Ovary (tissue), 7 donors: ENCODE measurements at regions not wholly inside any gene's neighbourhood (a gene's known extent, or its start where the extent isn't known, plus 50 kb on each side); places are given as distances from the start of the nearest gene placed in this dataset.

Source experiments
- DNase-seq, 5 donors: peaks; one replicate each; pipeline ENCODE4 v3.0.0-alpha.2; 2019 to 2020
- H3K27ac ChIP-seq, 2 donors: fragments of 200-600 bp; one replicate each; pipeline versions ENCODE4 v1.5.1 to v1.8.0; 2019 to 2022
- H3K27me3 ChIP-seq: fragments of 200-600 bp; one replicate; pipeline ENCODE4 v1.8.0; 2022
- H3K36me3 ChIP-seq: fragments of 200-600 bp; sonication (generic); one replicate; pipeline ENCODE4 v1.5.1; 2019
- H3K4me1 ChIP-seq: one replicate; pipeline ENCODE4 v1.8.1; 2013; ENCODE audit warnings: mild to moderate bottlenecking, moderate library complexity; ENCODE audit not compliant: insufficient read depth
- H3K4me3 ChIP-seq: fragments of 200-600 bp; sonication (generic); one replicate; pipeline ENCODE4 v1.5.1; 2017
- H3K9me3 ChIP-seq, 2 donors: fragments of 200-600 bp in 1 of 2; sonication (generic) in 1 of 2; one replicate each; pipeline versions ENCODE4 v1.5.1 to v1.8.1; 2013 to 2019; ENCODE audit warnings: mild to moderate bottlenecking in 1 of 2, moderate library complexity in 1 of 2
- EP300 ChIP-seq: sonication (generic); formaldehyde crosslinking; IDR thresholded peaks from one replicate; pipeline ENCODE4 v1.6.1; 2017; ENCODE audit warnings: antibody characterized with exemption
- POLR2A ChIP-seq: fragments of 450-650 bp; IDR thresholded peaks from one replicate; pipeline ENCODE4 v1.6.1; 2017; ENCODE audit warnings: antibody characterized with exemption, mild to moderate bottlenecking, moderate library complexity
- whole genome bisulfite sequencing, 3 donors: extraction: QIAGEN DNeasy Blood & Tissue Kit in 1 of 3; methylation state at CpG; one replicate each; pipeline versions ENCODE4 v1.1.5 to v1.1.7; 2013 to 2017; 5-methylcytosine and 5-hydroxymethylcytosine counted together
- intact Hi-C, 4 donors: fragments of 100-400 bp; cut with DNase I; formaldehyde crosslinking; loops; one replicate each; pipeline versions ENCODE4 v1.11.0 to v1.15.1; 2022 to 2023
- TF ChIP-seq, protein P1 (sequence below), 3 donors: fragments of 450-650 bp in 2 of 3; fragments of 200-600 bp in 1 of 3; IDR thresholded peaks; one replicate each; pipeline versions ENCODE4 v1.5.1 to v1.8.0; 2016 to 2022; ENCODE audit warnings: antibody characterized with exemption in 3 of 3, mild to moderate bottlenecking in 1 of 3
- donor health status: DM: no; HTN: no; CAD: no; lungs with moderate emphysema.
- donor health status: DM: no; HTN: no; CAD: no.
- donor health status: Bipolar disorder and iron deficiency.
- donor health status: DM: no; HTN: no; CAD: no.
- donor health status: DM: yes; HTN: yes; CAD: no.

DNA sequence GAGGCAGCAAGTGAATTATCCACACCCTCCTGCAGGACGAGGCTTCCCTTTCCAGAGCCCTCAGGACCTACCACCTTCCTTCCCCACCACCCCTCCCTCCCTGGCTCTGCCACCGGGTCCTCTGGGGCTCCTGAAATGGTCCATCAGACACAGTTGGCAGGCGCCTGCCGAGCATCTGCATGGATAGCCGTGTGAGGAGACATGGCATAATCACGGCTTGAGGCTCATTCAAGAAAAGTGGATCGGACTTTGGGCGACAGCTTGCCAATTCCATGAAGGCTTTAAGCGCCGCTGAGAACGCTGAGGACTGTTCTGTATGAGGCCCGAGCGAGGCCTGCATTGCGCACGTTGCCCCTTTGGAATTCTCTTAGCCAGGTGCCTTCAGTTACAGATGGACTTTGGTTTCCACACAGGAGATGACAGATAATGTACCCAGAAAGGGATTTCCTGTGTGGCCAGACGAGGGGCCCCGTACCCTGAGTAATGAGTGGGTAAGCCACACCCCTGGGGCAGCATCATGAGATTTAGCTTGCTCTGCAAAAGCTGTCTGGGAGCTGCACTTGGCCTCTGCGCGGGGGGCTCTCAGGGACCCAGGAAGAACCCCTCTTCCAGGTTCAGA lies 179.8 kb downstream of the OLFM1 start:
- DNase-seq: no peak
- H3K9me3 ChIP-seq: no peaks in the 10 kb centered on the region
- no peaks in the 10 kb centered on the region for H3K4me1 ChIP-seq
- no peaks in the 10 kb centered on the region for H3K36me3 ChIP-seq
- intact Hi-C loops: no loop called here
- H3K27me3 ChIP-seq: no peaks in the 10 kb centered on the region
- TF ChIP-seq EP300: no peak
- TF ChIP-seq, protein P1, sequence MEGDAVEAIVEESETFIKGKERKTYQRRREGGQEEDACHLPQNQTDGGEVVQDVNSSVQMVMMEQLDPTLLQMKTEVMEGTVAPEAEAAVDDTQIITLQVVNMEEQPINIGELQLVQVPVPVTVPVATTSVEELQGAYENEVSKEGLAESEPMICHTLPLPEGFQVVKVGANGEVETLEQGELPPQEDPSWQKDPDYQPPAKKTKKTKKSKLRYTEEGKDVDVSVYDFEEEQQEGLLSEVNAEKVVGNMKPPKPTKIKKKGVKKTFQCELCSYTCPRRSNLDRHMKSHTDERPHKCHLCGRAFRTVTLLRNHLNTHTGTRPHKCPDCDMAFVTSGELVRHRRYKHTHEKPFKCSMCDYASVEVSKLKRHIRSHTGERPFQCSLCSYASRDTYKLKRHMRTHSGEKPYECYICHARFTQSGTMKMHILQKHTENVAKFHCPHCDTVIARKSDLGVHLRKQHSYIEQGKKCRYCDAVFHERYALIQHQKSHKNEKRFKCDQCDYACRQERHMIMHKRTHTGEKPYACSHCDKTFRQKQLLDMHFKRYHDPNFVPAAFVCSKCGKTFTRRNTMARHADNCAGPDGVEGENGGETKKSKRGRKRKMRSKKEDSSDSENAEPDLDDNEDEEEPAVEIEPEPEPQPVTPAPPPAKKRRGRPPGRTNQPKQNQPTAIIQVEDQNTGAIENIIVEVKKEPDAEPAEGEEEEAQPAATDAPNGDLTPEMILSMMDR (IDR thresholded peaks at IDR 0.05): no peak
- no peak for TF ChIP-seq POLR2A
- 75 to 84% (median 78%) methylated on average over 19 of the region's 19 CpGs for WGBS, 3 donors
- H3K27ac ChIP-seq: no peak overlapping the region
- H3K4me3 ChIP-seq: no peak overlapping the region

GRCh38 chr9:135268031-135268430 lies 180.6 kb downstream of the OLFM1 start:
- no peak for DNase-seq
- Histone ChIP-seq H3K27ac (no peak overlapping the region), H3K36me3 (no peaks in the 10 kb centered on the region), H3K9me3 (no peaks in the 10 kb centered on the region), H3K4me3 (no peak overlapping the region), H3K27me3 (no peaks in the 10 kb centered on the region), H3K4me1 (no peaks in the 10 kb centered on the region)
- TF ChIP-seq POLR2A (no peak), EP300 (no peak)
- TF ChIP-seq, protein P1 (IDR thresholded peaks at IDR 0.05): no peak
- intact Hi-C loops: no loop called here
- WGBS, 3 donors: 58 to 65% (median 64%) methylated on average over 12 of the region's 12 CpGs

DNA sequence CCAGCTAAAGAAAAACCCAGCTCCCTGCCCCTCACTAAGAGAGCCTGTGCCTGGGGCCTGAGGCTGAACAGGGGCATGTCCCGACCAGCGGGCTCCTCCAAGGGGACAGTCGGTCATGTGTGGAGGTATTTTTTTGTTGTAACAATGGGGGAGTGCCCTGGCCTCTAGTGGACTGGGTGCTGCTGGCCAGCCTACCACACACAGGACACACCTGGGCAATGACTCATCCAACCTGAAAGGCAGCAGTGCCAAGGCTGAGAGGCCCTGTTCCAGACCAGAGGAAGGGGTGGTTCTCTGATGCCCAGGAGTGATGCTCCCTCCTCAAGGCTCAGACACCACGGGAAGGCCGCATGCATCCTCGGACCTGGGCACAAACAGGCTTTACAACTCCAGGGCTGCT lies 181.5 kb downstream of the OLFM1 start:
- no peaks in the 10 kb centered on the region for H3K4me1 ChIP-seq
- no peak overlapping the region for H3K27ac ChIP-seq
- H3K4me3 ChIP-seq: no peak overlapping the region
- intact Hi-C loops: no loop called here
- whole genome bisulfite sequencing, 3 donors: 82 to 94% (median 89%) methylated on average over 6 of the region's 6 CpGs
- no peak for TF ChIP-seq POLR2A
- TF ChIP-seq EP300: no peak
- TF ChIP-seq, protein P1 (IDR thresholded peaks at IDR 0.05): no peak
- DNase-seq: no peak
- no peaks in the 10 kb centered on the region for H3K27me3 ChIP-seq
- no peaks in the 10 kb centered on the region for H3K9me3 ChIP-seq
- H3K36me3 ChIP-seq: no peaks in the 10 kb centered on the region

DNA sequence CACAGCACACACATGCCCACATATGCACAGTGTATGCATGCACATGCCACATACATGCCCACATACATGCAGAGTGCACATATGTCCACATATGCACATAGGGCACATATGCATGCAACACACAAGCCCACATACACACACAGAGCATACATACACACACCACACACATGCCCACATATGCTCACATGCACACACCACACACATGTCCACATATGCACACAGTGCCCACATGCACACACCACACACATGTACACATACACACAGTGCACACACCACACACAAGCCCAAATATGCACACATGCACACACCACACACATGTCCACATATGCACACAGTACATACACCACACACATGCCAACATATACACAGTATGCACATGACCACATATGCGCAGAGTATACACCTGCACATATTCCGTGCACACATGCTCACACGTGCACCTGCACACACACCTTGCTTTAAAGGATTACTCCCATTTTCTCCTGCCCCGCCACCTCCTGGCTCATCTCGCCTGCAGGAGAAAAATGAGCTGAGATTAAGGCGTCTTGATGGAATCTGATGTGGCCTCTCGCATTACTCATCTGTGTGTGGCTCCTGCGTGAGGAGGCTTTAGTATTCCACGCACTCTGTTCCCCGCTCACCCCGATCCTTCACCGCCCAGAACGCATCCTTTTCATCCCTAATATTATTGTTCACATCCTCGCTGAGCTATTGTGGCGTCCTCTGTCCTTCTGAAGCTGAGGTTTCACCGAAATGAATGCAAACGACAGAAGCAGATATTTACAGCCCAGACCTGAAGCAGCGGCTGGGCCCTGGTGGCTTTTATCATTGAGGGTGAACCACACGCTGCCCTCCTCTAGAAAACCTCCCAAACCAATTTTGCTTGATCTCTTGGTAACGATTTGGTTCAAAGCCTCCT lies 182.7 kb downstream of the OLFM1 start:
- no peak for TF ChIP-seq EP300
- TF ChIP-seq POLR2A: no peak
- TF ChIP-seq, protein P1 (IDR thresholded peaks at IDR 0.05): no peak
- intact Hi-C loops: no loop called here
- Histone ChIP-seq H3K27me3 (no peaks in the 10 kb centered on the region), H3K4me1 (no peaks in the 10 kb centered on the region), H3K27ac (no peak overlapping the region), H3K9me3 (no peaks in the 10 kb centered on the region), H3K4me3 (no peak overlapping the region), H3K36me3 (no peaks in the 10 kb centered on the region)
- DNase-seq: no peak
- WGBS, 3 donors: 68 to 77% (median 76%) methylated on average over 20 of the region's 20 CpGs
